Activated T-helper 1 cell treated with anti-CD3 and anti-CD28 coated beads, Interleukin-2, amount 50 U/mL, for 16 hours (primary cell): ENCODE measurements at regions not wholly inside any gene's neighbourhood (a gene's known extent, or its start where the extent isn't known, plus 50 kb on each side); places are given as distances from the start of the nearest gene placed in this dataset.

Experiments
- DNase-seq, 2 donors: peaks; one replicate each; pipeline ENCODE4 v3.0.0-alpha.2; 2020; ENCODE audit warnings: low read depth in 1 of 2, low spot score in 1 of 2

- DNase-seq: no peak
These were observed 300.6 kb upstream of the KLHL1 start for GRCh38 chr13:70408865-70409264.

- no peak for DNase-seq
These were observed 299.2 kb upstream of the KLHL1 start for GRCh38 chr13:70407486-70407885.

- DNase-seq: no peak
These were observed 297.0 kb upstream of the KLHL1 start for GRCh38 chr13:70405266-70405665.

GRCh38 chr13:70394031-70394548 is 285.8 kb upstream of the KLHL1 start:
- DNase-seq: no peak

GRCh38 chr13:70391678-70392077 is 283.4 kb upstream of the KLHL1 start:
- DNase-seq: no peak

GRCh38 chr13:70390968-70391367 is 282.7 kb upstream of the KLHL1 start:
- DNase-seq: no peak

- DNase-seq: no peak
These were observed 281.8 kb upstream of the KLHL1 start for GRCh38 chr13:70390064-70390463.

GRCh38 chr13:70388935-70389334 is 280.7 kb upstream of the KLHL1 start:
- DNase-seq: no peak

- DNase-seq: no peak
These were observed 278.7 kb upstream of the KLHL1 start for GRCh38 chr13:70386919-70387318.

- DNase-seq: no peak
These were observed 277.6 kb upstream of the KLHL1 start for GRCh38 chr13:70385852-70386251.

GRCh38 chr13:70384156-70384555 is 275.9 kb upstream of the KLHL1 start:
- DNase-seq: no peak

- DNase-seq: no peak
These were observed 272.6 kb upstream of the KLHL1 start for GRCh38 chr13:70380809-70381208.

- no peak for DNase-seq
These were observed 267.5 kb upstream of the KLHL1 start for GRCh38 chr13:70375718-70376117.

- DNase-seq: no peak
These were observed 262.7 kb upstream of the KLHL1 start for GRCh38 chr13:70370924-70371323.

- no peak for DNase-seq
These were observed 258.5 kb upstream of the KLHL1 start for GRCh38 chr13:70366720-70367119.

- DNase-seq: no peak
These were observed 255.7 kb upstream of the KLHL1 start for GRCh38 chr13:70363991-70364390.

- no peak for DNase-seq
These were observed 254.7 kb upstream of the KLHL1 start for GRCh38 chr13:70362820-70363570.

- no peak for DNase-seq
These were observed 248.8 kb upstream of the KLHL1 start for GRCh38 chr13:70357031-70357430.

- DNase-seq: no peak
These were observed 244.8 kb upstream of the KLHL1 start for GRCh38 chr13:70353096-70353495.

- DNase-seq: no peak
These were observed 239.8 kb upstream of the KLHL1 start for GRCh38 chr13:70347947-70348620.

GRCh38 chr13:70339738-70340137 is 231.5 kb upstream of the KLHL1 start:
- no peak for DNase-seq

GRCh38 chr13:70338609-70339008 is 230.4 kb upstream of the KLHL1 start:
- DNase-seq: no peak

- DNase-seq: no peak
These were observed 228.6 kb upstream of the KLHL1 start for GRCh38 chr13:70336866-70337265.
